Transverse colon (tissue), 4 donors: ENCODE measurements at regions not wholly inside any gene's neighbourhood (a gene's known extent, or its start where the extent isn't known, plus 50 kb on each side); places are given as distances from the start of the nearest gene placed in this dataset.

Experiments used
- DNase-seq: peaks from one replicate; pipeline ENCODE4 v3.0.0-alpha.2; 2019
- H3K27ac ChIP-seq, 4 donors: fragments of 200-600 bp; sonication (generic); 2 replicates each; pipeline ENCODE4 v1.5.1; 2016 to 2018; ENCODE audit warnings: inconsistent platforms in 4 of 4
- H3K27me3 ChIP-seq: fragments of 200-600 bp; sonication (generic); 2 replicates; pipeline ENCODE4 v1.5.1; 2017; ENCODE audit warnings: inconsistent platforms
- H3K36me3 ChIP-seq, 4 donors: fragments of 200-600 bp; sonication (generic); 2 replicates each; pipeline ENCODE4 v1.5.1; 2017 to 2019; ENCODE audit warnings: inconsistent platforms in 4 of 4
- H3K4me1 ChIP-seq, 4 donors: fragments of 200-600 bp; sonication (generic); 2 replicates each; pipeline ENCODE4 v1.5.1; 2017 to 2020; ENCODE audit warnings: inconsistent platforms in 4 of 4
- H3K4me3 ChIP-seq, 4 donors: fragments of 200-600 bp; sonication (generic); 1 replicate in 1 of 4; 2 replicates in 3 of 4; pipeline versions ENCODE4 v1.5.1 to v1.6.1; 2017 to 2019; ENCODE audit warnings: inconsistent platforms in 4 of 4
- H3K9me3 ChIP-seq, 2 donors: fragments of 200-600 bp; sonication (generic); 2 replicates each; pipeline ENCODE4 v1.5.1; 2017 to 2019; ENCODE audit warnings: inconsistent platforms in 2 of 2
- EP300 ChIP-seq: sonication (generic); formaldehyde crosslinking; IDR thresholded peaks from one replicate; pipeline ENCODE4 v1.6.1; 2017; ENCODE audit warnings: antibody characterized with exemption, low read depth
- POLR2A ChIP-seq: fragments of 450-650 bp; IDR thresholded peaks from one replicate; pipeline ENCODE4 v1.6.1; 2016; ENCODE audit warnings: antibody characterized with exemption, mild to moderate bottlenecking, moderate library complexity
- POLR2AphosphoS5 ChIP-seq, 3 donors: sonication (generic); formaldehyde crosslinking; IDR thresholded peaks; one replicate each; pipeline ENCODE4 v1.6.1; 2016; ENCODE audit warnings: antibody characterized with exemption in 3 of 3
- WGBS, 2 donors: methylation state at CpG; one replicate each; pipeline ENCODE4 v1.1.5; 2018; ENCODE audit warnings: low coverage in 1 of 2; 5-methylcytosine and 5-hydroxymethylcytosine counted together
- in situ Hi-C, 4 donors: fragments of 200-750 bp; cut with MboI; loops; one replicate each; pipeline versions ENCODE4 v1.15.0 to v1.15.1; 2017; ENCODE audit warnings: low sequenced_read_pairs in 3 of 4, low pct_ligation_motif_present in 1 of 4, low pct_unique_long_range_greater_than_20kb in 1 of 4
- intact Hi-C: fragments of 100-400 bp; cut with DNase I; formaldehyde crosslinking; loops from one replicate; pipeline ENCODE4 v1.15.1; 2023; ENCODE audit warnings: low total_unique reads
- TF ChIP-seq, protein P1 (sequence below), 5 experiments: fragments of 200-600 bp in 3 of 5; fragments of 450-650 bp in 2 of 5; sonication (generic) in 3 of 5; IDR thresholded peaks; 1 replicate in 2 of 5; 2 replicates in 3 of 5; pipeline ENCODE4 v1.5.1; 2016 to 2017; ENCODE audit warnings: antibody characterized with exemption in 5 of 5, inconsistent platforms in 3 of 5, mild to moderate bottlenecking in 2 of 5, moderate library complexity in 1 of 5

GRCh38 chr9:75798505-75798904 lies 92.0 kb upstream of the PCSK5 start:
- TF ChIP-seq POLR2A (no peak), EP300 (no peak), POLR2AphosphoS5 (IDR thresholded peaks at IDR 0.05) (no peak)
- TF ChIP-seq, protein P1, sequence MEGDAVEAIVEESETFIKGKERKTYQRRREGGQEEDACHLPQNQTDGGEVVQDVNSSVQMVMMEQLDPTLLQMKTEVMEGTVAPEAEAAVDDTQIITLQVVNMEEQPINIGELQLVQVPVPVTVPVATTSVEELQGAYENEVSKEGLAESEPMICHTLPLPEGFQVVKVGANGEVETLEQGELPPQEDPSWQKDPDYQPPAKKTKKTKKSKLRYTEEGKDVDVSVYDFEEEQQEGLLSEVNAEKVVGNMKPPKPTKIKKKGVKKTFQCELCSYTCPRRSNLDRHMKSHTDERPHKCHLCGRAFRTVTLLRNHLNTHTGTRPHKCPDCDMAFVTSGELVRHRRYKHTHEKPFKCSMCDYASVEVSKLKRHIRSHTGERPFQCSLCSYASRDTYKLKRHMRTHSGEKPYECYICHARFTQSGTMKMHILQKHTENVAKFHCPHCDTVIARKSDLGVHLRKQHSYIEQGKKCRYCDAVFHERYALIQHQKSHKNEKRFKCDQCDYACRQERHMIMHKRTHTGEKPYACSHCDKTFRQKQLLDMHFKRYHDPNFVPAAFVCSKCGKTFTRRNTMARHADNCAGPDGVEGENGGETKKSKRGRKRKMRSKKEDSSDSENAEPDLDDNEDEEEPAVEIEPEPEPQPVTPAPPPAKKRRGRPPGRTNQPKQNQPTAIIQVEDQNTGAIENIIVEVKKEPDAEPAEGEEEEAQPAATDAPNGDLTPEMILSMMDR (IDR thresholded peaks at IDR 0.05), result no peak
- Histone ChIP-seq H3K27ac (no peak overlapping the region), H3K36me3 (no peaks in the 10 kb centered on the region), H3K27me3 (no peaks in the 10 kb centered on the region), H3K4me3 (no peak overlapping the region), H3K9me3 (no peaks in the 10 kb centered on the region), H3K4me1 (no peaks in the 10 kb centered on the region)
- WGBS, 2 donors, result 77 to 81% methylated on average over 1 of the region's 1 CpG
- DNase-seq, result no peak
- intact Hi-C loops, result no loop called here
- in situ Hi-C loops, result no loop called here

GRCh38 chr9:75803130-75803529 lies 87.3 kb upstream of the PCSK5 start:
- Histone ChIP-seq H3K27me3 (no peaks in the 10 kb centered on the region), H3K4me1 (no peaks in the 10 kb centered on the region), H3K4me3 (no peak overlapping the region), H3K9me3 (no peaks in the 10 kb centered on the region), H3K36me3 (no peaks in the 10 kb centered on the region), H3K27ac (no peak overlapping the region)
- in situ Hi-C loops (loop anchor here in 1 of 4 donors (25.0 kb wide), 1 partner anchor 91 kb away; no protein-coding TSS in a partner anchor), intact Hi-C loops (no loop called here)
- no peak for TF ChIP-seq POLR2A
- TF ChIP-seq, protein P1 (IDR thresholded peaks at IDR 0.05), result no peak
- no peak for TF ChIP-seq EP300
- TF ChIP-seq POLR2AphosphoS5 (IDR thresholded peaks at IDR 0.05), result no peak
- DNase-seq, result no peak

DNA sequence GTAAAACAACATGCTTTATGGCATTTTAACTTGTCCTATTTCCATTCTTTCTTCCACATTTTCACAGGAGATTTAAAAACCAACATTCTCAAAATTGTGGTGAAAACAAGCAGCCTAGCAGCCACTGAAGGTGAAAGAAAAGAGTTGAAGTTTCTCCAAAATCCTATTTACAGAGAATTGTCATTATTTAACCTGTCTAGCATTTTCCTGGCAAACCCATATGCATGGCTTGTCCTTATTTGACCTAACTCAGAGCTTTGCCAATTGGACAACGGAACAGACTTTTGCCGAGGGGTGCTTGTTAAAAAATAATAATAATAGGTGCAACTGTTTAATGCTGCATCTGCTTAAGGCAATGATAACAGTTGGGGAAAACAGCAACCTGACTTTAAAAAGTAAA lies 80.4 kb upstream of the PCSK5 start:
- TF ChIP-seq, protein P1 (IDR thresholded peaks at IDR 0.05), result no peak
- TF ChIP-seq EP300 (no peak), POLR2AphosphoS5 (IDR thresholded peaks at IDR 0.05) (no peak)
- Histone ChIP-seq H3K36me3 (no peaks in the 10 kb centered on the region), H3K27ac (no peak overlapping the region), H3K4me1 (no peaks in the 10 kb centered on the region), H3K4me3 (no peak overlapping the region), H3K27me3 (no peaks in the 10 kb centered on the region), H3K9me3 (peaks cover 14 to 26% of the 10 kb centered on the region in 2 donors)
- intact Hi-C loops (no loop called here), in situ Hi-C loops (loop anchor here in 1 of 4 donors (25.0 kb wide), 1 partner anchor 98 kb away; no protein-coding TSS in a partner anchor)
- no peak for DNase-seq
- 88 to 98% methylated on average over 2 of the region's 2 CpGs for WGBS, 2 donors

- peaks cover 14 to 29% of the 10 kb centered on the region in 2 donors for H3K9me3 ChIP-seq
- H3K4me1 ChIP-seq, result no peaks in the 10 kb centered on the region
- in situ Hi-C loops (loop anchor here in 1 of 4 donors (25.0 kb wide), 1 partner anchor 99 kb away; no protein-coding TSS in a partner anchor), intact Hi-C loops (no loop called here)
- H3K4me3 ChIP-seq, result no peak overlapping the region
- no peaks in the 10 kb centered on the region for H3K27me3 ChIP-seq
- no peaks in the 10 kb centered on the region for H3K36me3 ChIP-seq
- no peak for TF ChIP-seq POLR2AphosphoS5 (IDR thresholded peaks at IDR 0.05)
- no peak for DNase-seq
- H3K27ac ChIP-seq, result no peak overlapping the region
Observed at GRCh38 chr9:75811692-75812091, 78.8 kb upstream of the PCSK5 start.

GRCh38 chr9:75812141-75812540 lies 78.3 kb upstream of the PCSK5 start:
- TF ChIP-seq POLR2AphosphoS5 (IDR thresholded peaks at IDR 0.05), result no peak
- no peak for TF ChIP-seq POLR2A
- TF ChIP-seq EP300, result no peak
- TF ChIP-seq, protein P1 (IDR thresholded peaks at IDR 0.05), result no peak
- no peaks in the 10 kb centered on the region for H3K36me3 ChIP-seq
- H3K27me3 ChIP-seq, result no peaks in the 10 kb centered on the region
- H3K4me1 ChIP-seq, result no peaks in the 10 kb centered on the region
- in situ Hi-C loops, result loop anchor here in 1 of 4 donors (25.0 kb wide), 1 partner anchor 100 kb away; no protein-coding TSS in a partner anchor
- intact Hi-C loops, result no loop called here
- no peak for DNase-seq
- no peak overlapping the region for H3K4me3 ChIP-seq
- 50 to 100% methylated on average over 2 of the region's 2 CpGs for WGBS, 2 donors
- peaks cover 14 to 29% of the 10 kb centered on the region in 2 donors for H3K9me3 ChIP-seq
- H3K27ac ChIP-seq, result no peak overlapping the region
